Activated CD8-positive, alpha-beta T cell treated with anti-CD3 and anti-CD28 coated beads, Interleukin-2, amount 10 ng/mL, durations not matched to agents 7 days and 5 days (primary cell): ENCODE measurements at regions not wholly inside any gene's neighbourhood (a gene's known extent, or its start where the extent isn't known, plus 50 kb on each side); places are given as distances from the start of the nearest gene placed in this dataset.

Source experiments
- ATAC-seq: fragments of 150-1000 bp; cut with Tn5 transposase; one replicate; pipeline ENCODE4 v1.10.0; 2021; ENCODE audit warnings: moderate library complexity
- CTCF ChIA-PET: fragments of 350-600 bp; sonication (Branson Sonifier 250); formaldehyde crosslinking; loops from one replicate; lab custom pipeline; 2021; ENCODE audit warnings: antibody characterized with exemption; lab: Charles Lee
- POLR2A ChIA-PET: fragments of 350-600 bp; sonication (Branson Sonifier 250); formaldehyde crosslinking; loops from one replicate; lab custom pipeline; 2021; ENCODE audit warnings: antibody characterized with exemption; lab: Charles Lee
- DNase-seq: peaks from one replicate; pipeline ENCODE4 v3.0.0-alpha.2; 2020
- H3K27ac Mint-ChIP-seq: one replicate; pipeline ENCODE4 v1.8.0; 2021; ENCODE audit warnings: mild to moderate bottlenecking, mixed read lengths
- H3K27me3 Mint-ChIP-seq: one replicate; pipeline ENCODE4 v1.8.0; 2021; ENCODE audit warnings: low read depth, mixed read lengths
- H3K36me3 Mint-ChIP-seq: one replicate; pipeline ENCODE4 v1.8.0; 2021; ENCODE audit warnings: low read depth, mixed read lengths
- H3K4me1 Mint-ChIP-seq: one replicate; pipeline ENCODE4 v1.8.0; 2021; ENCODE audit warnings: low read depth, mixed read lengths
- H3K4me3 Mint-ChIP-seq: one replicate; pipeline ENCODE4 v1.8.0; 2021; ENCODE audit warnings: mild to moderate bottlenecking, mixed read lengths
- H3K9me3 Mint-ChIP-seq: one replicate; pipeline ENCODE4 v1.8.0; 2022; ENCODE audit warnings: mixed read lengths; ENCODE audit not compliant: insufficient read depth

DNA sequence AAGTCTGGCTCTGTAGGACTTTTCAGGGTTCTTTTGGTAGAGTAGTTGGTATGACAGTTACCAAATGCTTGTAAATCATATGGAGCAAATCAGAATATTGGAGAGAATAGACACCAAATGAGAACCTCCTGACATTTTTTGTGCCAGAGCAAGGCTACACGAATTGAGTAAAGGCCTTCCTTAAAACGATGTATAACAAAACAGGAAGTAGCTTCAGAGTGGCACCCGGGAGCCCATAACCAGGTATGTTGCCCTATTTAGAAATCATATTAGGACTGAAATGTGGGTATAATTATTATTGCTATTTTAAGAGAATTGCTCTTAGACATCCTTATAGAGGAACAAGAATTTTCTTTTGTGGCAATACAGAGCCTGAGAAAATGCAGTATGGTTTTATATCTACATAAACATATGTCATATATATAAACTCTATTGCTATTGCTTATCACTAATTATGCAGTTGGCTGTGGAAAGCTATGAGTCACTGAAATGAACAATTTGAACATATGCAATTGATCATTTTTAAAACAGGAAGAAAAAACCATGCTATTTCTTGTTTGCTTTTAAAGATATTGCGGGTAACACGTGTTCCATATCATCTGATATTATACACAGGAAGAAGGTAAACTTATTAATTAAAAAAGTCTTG lies 197.4 kb upstream of the MTPN start:
- Mint-ChIP-seq H3K27ac (no peak overlapping the region), H3K4me1 (peaks cover 4% of the 10 kb centered on the region), H3K27me3 (peaks cover 2% of the 10 kb centered on the region), H3K36me3 (no peaks in the 10 kb centered on the region), H3K9me3 (no peaks in the 10 kb centered on the region), H3K4me3 (no peak overlapping the region)
- no peak for ATAC-seq
- CTCF ChIA-PET, result no interaction called here
- no peak for DNase-seq
- POLR2A ChIA-PET, result no interaction called here

DNA sequence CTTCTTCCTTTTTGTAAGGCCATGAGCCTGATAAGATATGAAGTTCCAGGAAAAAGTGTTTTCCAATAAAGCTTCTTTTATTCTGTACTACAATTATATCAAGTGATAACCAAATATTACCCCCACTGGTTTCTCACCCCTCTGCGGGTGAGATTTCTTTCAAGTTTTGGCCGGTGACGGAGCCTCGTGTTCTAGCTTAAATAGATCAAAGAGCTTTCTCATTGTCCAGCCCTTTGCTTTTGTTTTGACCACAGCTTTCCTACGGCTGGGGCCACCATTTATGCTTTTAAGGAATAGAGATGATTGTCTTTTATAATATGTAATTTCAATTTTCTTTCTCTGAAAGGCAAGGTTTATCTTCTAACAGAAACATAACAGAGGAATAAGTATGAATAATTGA lies 196.7 kb upstream of the MTPN start:
- POLR2A ChIA-PET, result no interaction called here
- H3K27me3 Mint-ChIP-seq, result peaks cover 2% of the 10 kb centered on the region

DNA sequence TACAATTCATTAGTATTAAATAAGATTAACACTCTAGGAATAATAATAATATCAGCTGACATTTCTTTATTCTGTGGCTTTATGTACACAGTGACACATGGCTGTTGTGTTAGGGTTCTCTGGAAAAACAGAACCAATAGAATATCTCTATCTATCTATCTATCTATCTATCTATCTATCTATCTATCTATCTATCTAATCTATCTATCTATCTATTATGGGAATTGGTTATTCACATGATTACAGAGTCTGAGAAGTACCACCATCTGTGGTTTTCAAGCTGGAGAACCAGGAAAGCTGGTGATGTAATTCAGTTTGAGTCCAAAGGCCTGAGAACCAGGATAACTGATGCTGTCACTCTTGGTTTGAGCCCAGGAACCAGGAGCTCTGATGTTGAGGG lies 194.1 kb upstream of the MTPN start:
- no peak for DNase-seq
- POLR2A ChIA-PET, result no interaction called here
- Mint-ChIP-seq H3K27ac (no peak overlapping the region), H3K4me1 (no peaks in the 10 kb centered on the region), H3K36me3 (no peaks in the 10 kb centered on the region), H3K4me3 (no peak overlapping the region), H3K27me3 (peaks cover 2% of the 10 kb centered on the region), H3K9me3 (no peaks in the 10 kb centered on the region)
- CTCF ChIA-PET, result no interaction called here
- no peak for ATAC-seq

More for the DNA sequence above, 196.7 kb upstream of the MTPN start:
- DNase-seq (no peak), ATAC-seq (no peak)
- Mint-ChIP-seq H3K4me1 (no peaks in the 10 kb centered on the region), H3K4me3 (no peak overlapping the region), H3K9me3 (no peaks in the 10 kb centered on the region), H3K36me3 (no peaks in the 10 kb centered on the region), H3K27ac (no peak overlapping the region)
- CTCF ChIA-PET, result no interaction called here

DNA sequence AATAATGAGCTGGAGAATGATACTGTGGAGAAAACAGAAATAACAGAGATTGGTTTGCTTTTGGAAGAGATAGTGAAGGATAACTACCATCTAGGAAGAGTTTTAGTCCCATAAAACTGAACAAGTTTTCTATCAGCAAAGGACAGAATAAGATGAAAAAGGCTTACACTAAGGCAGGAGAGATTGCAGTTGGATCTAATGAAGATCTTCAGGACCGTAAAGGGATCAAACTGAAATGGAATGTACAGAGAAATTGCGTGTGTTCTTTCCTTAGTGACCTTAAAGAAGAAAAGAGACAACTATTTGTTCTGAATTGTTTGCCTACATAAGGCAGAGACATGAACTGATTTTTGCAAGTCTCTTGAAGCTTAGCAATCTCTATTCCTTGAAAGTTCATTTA lies 191.7 kb upstream of the MTPN start:
- POLR2A ChIA-PET, result no interaction called here
- ATAC-seq (no peak), DNase-seq (no peak)
- H3K36me3 Mint-ChIP-seq, result no peaks in the 10 kb centered on the region
- peaks cover 2% of the 10 kb centered on the region for H3K27me3 Mint-ChIP-seq
- no peaks in the 10 kb centered on the region for H3K4me1 Mint-ChIP-seq
- H3K9me3 Mint-ChIP-seq, result no peaks in the 10 kb centered on the region
- H3K27ac Mint-ChIP-seq, result no peak overlapping the region
- no peak overlapping the region for H3K4me3 Mint-ChIP-seq
- CTCF ChIA-PET, result no interaction called here

DNA sequence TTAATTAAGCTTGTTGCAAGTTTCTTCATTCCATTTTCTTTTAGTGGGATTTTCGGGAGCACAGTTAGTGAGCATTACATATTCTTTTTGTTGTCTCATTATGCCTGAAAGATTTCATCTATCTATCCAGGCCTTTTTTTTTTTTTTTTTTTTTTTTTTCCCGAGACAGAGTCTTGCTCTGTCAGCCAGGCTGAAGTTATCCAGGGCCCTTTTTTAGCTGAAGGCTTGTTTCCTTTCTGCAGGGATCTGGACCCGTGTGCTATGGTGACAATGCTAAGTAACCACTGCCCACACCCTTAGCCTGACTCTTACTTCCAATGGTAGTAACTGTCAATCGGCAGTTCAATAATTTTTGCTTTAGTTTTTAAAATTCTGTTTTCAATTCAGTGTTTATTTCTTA lies 190.8 kb upstream of the MTPN start:
- Mint-ChIP-seq H3K36me3 (no peaks in the 10 kb centered on the region), H3K27ac (no peak overlapping the region), H3K4me1 (no peaks in the 10 kb centered on the region), H3K27me3 (peaks cover 2% of the 10 kb centered on the region), H3K4me3 (no peak overlapping the region), H3K9me3 (no peaks in the 10 kb centered on the region)
- ATAC-seq (no peak), DNase-seq (no peak)
- POLR2A ChIA-PET, result no interaction called here
- CTCF ChIA-PET, result no interaction called here

DNA sequence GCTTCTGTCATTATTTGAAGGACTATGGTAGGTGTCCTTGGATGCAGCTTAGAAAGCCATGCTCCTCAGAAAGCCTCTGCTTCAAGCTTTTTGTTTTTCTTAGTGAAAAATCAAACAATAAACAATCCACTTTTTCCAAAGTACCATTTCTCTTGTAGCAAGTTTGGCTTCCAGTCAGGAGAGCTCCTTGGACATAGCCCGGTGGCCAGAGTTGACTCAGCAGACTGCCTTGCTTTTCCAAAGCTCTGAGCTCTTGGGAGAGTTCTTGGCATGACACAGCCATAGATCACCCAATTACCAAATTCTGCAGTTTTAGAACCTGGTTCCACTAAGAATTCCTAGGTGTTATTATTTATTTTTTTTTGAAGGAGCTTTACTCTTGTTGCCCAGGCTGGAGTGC lies 189.4 kb upstream of the MTPN start:
- Mint-ChIP-seq H3K36me3 (no peaks in the 10 kb centered on the region), H3K4me3 (no peak overlapping the region), H3K4me1 (no peaks in the 10 kb centered on the region), H3K9me3 (no peaks in the 10 kb centered on the region), H3K27me3 (no peaks in the 10 kb centered on the region), H3K27ac (no peak overlapping the region)
- DNase-seq (no peak), ATAC-seq (no peak)
- ChIA-PET CTCF (no interaction called here), POLR2A (interaction anchor here (0.6 kb wide), 1 partner anchor 328 kb away, joined by 4 read pairs; no protein-coding TSS in a partner anchor)

DNA sequence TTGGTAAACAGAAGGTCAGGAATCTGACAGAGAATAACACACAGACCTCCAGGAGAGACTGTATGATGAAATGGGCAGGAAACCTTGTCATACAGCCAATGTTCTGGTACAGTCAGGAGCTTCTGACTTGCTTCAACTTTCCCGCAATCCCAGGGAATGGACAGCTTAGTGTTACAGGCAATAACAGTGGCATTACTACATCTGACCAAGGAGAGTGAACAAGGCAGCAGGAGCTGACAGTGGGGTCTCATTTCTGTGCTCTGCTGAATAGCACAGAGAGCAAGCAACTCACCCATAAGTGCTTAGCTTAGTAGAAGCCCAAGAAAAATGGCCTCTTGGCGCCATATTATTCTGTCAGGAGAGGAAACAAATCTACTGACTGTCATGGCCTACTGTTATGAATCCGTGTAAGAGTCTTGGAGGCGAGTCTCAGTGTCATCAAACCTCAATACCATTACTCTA lies 186.2 kb upstream of the MTPN start:
- ATAC-seq (no peak), DNase-seq (no peak)
- Mint-ChIP-seq H3K27me3 (no peaks in the 10 kb centered on the region), H3K27ac (no peak overlapping the region), H3K4me3 (no peak overlapping the region), H3K9me3 (no peaks in the 10 kb centered on the region), H3K36me3 (no peaks in the 10 kb centered on the region), H3K4me1 (no peaks in the 10 kb centered on the region)
- ChIA-PET POLR2A (no interaction called here), CTCF (no interaction called here)

DNA sequence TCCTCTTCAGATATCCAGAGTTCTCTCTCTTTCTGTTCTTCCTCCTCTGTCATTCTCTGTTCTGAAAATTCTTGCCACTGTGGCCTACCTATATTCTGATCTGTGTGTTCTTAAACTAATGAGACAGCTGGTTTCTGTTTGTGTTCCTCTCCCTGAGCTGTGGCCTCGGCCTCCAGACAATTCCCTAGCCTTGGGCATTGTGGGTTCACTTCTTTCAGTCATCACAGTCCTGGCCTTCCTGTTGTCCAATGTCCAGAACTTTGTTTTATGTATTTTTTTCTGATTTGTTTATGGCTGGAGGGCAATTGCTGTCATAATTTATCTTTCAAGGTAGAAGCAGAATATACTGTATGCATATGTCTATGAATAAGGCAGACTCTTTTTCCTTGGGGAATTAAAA lies 173.2 kb upstream of the MTPN start:
- CTCF ChIA-PET, result no interaction called here
- no peaks in the 10 kb centered on the region for H3K9me3 Mint-ChIP-seq

DNA sequence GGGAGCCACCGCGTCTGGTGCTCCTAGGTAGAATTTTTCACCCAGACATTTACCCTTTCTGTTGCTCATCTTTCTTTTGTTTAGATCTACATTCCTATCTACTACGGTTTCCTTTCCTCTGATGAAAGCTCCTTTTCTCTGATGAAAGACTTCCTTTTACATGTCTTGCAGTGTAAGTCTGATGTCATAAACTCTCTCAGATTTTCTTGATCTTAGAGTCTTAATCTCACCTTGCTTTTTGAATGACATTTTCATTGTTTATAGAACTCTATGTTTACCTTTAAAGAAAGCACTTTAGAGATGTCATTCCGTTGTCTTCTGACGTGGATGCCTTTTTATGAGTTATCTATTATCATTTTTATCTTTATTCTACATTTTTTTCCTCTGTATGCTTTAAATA lies 171.8 kb upstream of the MTPN start:
- no peaks in the 10 kb centered on the region for H3K9me3 Mint-ChIP-seq
- POLR2A ChIA-PET, result no interaction called here
- CTCF ChIA-PET, result no interaction called here
- H3K4me1 Mint-ChIP-seq, result no peaks in the 10 kb centered on the region
- H3K4me3 Mint-ChIP-seq, result no peak overlapping the region
- no peak overlapping the region for H3K27ac Mint-ChIP-seq
- no peaks in the 10 kb centered on the region for H3K27me3 Mint-ChIP-seq
- no peaks in the 10 kb centered on the region for H3K36me3 Mint-ChIP-seq
- no peak for ATAC-seq
- DNase-seq, result no peak

More for the DNA sequence above, 173.2 kb upstream of the MTPN start:
- H3K27me3 Mint-ChIP-seq, result no peaks in the 10 kb centered on the region
- DNase-seq, result no peak
- no peak for ATAC-seq
- H3K36me3 Mint-ChIP-seq, result no peaks in the 10 kb centered on the region
- H3K27ac Mint-ChIP-seq, result no peak overlapping the region
- H3K4me1 Mint-ChIP-seq, result no peaks in the 10 kb centered on the region
- POLR2A ChIA-PET, result no interaction called here
- H3K4me3 Mint-ChIP-seq, result no peak overlapping the region

DNA sequence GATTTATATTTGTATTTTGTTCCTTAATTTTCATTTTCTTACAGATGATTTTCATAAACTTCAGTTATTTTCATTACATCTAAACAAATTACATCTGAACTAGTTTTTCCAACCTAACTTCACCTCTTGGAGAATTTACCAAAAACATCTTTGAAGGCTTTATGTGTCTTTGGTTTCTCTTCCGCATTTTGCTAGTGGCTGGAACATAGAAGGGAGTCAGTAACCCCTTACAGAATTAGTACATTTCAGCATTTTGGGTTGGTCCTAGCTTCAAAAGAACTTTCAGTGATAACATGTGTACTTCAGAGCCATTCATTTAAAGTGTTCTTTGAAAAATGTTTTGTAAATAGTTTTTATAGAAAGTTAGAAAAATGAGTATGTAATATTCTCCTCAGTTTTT lies 169.8 kb upstream of the MTPN start:
- DNase-seq (no peak), ATAC-seq (no peak)
- POLR2A ChIA-PET, result no interaction called here
- H3K36me3 Mint-ChIP-seq, result no peaks in the 10 kb centered on the region
- CTCF ChIA-PET, result no interaction called here
- H3K9me3 Mint-ChIP-seq, result no peaks in the 10 kb centered on the region
- no peak overlapping the region for H3K27ac Mint-ChIP-seq
- no peaks in the 10 kb centered on the region for H3K4me1 Mint-ChIP-seq
- H3K4me3 Mint-ChIP-seq, result no peak overlapping the region
- no peaks in the 10 kb centered on the region for H3K27me3 Mint-ChIP-seq

DNA sequence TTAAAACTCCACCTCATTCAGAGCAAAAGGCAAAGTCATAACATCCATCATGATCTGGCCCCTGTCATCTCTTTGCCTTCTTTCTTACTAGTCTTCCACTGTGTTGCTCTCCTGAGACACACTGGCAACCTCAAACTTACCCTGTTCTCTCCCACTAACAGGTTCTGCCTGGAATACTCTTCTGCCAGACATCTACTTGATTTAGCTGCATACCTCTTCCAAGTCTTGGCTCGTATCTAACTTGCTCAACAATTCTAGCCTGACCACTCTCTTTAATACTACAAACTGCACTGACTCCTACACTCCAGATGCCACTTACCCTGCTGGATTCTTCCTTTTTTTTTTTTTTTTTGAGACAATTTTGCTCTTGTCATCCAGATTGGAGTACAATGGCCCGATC lies 167.0 kb upstream of the MTPN start:
- ATAC-seq, result no peak
- CTCF ChIA-PET, result no interaction called here
- H3K4me3 Mint-ChIP-seq, result no peak overlapping the region
- POLR2A ChIA-PET, result no interaction called here
- no peaks in the 10 kb centered on the region for H3K9me3 Mint-ChIP-seq
- no peak for DNase-seq
- H3K4me1 Mint-ChIP-seq, result no peaks in the 10 kb centered on the region
- H3K27me3 Mint-ChIP-seq, result no peaks in the 10 kb centered on the region
- no peaks in the 10 kb centered on the region for H3K36me3 Mint-ChIP-seq
- no peak overlapping the region for H3K27ac Mint-ChIP-seq

DNA sequence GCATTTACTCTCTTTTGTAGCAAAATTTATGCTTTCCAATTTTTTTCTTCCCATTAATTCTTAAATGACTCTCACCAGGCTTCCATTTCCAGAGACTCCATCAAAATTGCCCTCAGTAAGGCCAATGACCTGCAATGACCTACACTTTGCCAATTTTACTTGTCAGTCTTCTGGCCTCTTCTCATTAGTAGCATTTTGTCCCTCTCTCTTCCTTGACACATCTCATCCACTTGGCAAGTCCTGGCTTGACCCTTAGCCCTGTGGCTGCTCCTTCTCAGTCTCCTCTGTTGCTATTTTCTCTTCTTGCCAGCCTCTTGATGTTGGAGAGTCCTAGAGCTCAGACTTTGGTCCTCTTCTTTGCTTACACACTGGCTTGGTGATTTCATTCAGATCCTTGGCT lies 166.1 kb upstream of the MTPN start:
- Mint-ChIP-seq H3K4me3 (no peak overlapping the region), H3K27me3 (no peaks in the 10 kb centered on the region), H3K36me3 (no peaks in the 10 kb centered on the region), H3K27ac (no peak overlapping the region), H3K9me3 (no peaks in the 10 kb centered on the region), H3K4me1 (no peaks in the 10 kb centered on the region)
- ATAC-seq, result no peak
- CTCF ChIA-PET, result no interaction called here
- POLR2A ChIA-PET, result no interaction called here
- DNase-seq, result no peak

DNA sequence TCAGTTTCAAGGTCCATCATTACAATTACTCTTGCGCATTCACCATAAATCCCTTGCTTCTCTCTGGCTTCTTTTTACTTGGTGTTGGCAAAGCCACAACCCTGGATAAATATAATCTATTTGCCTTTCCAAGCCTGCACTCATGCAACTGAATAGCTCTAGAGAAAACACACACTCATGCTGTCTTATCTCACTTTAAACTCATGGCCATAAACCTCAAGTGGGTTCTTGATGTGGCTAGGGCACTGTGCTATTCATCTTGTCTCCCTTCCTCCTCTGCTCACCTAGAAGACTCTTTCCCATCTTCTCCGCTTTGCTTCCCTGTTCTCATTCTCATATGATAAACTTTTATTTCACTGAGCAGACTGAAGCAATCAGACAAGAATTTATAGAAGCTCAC lies 165.4 kb upstream of the MTPN start:
- ATAC-seq, result no peak
- H3K27ac Mint-ChIP-seq, result no peak overlapping the region

More for the DNA sequence above, 165.4 kb upstream of the MTPN start:
- H3K4me3 Mint-ChIP-seq, result no peak overlapping the region
- CTCF ChIA-PET, result no interaction called here
- no peaks in the 10 kb centered on the region for H3K36me3 Mint-ChIP-seq
- no peaks in the 10 kb centered on the region for H3K4me1 Mint-ChIP-seq
- POLR2A ChIA-PET, result no interaction called here
- DNase-seq, result no peak
- no peaks in the 10 kb centered on the region for H3K27me3 Mint-ChIP-seq
- no peaks in the 10 kb centered on the region for H3K9me3 Mint-ChIP-seq
